Stimulated activated CD4-positive, alpha-beta T cell treated with anti-CD3 and anti-CD28 coated beads, TNF-alpha, amount 100 ng/mL, for 48 hours (primary cell): ENCODE measurements at regions not wholly inside any gene's neighbourhood (a gene's known extent, or its start where the extent isn't known, plus 50 kb on each side); places are given as distances from the start of the nearest gene placed in this dataset.

Experiments
- DNase-seq, 3 donors: peaks; one replicate each; pipeline ENCODE4 v3.0.0-alpha.2; 2020; ENCODE audit warnings: low read depth in 3 of 3

- DNase-seq, result no peak
Measured at GRCh38 chr2:237150186-237150585, 64.5 kb downstream of the COPS8 start.

GRCh38 chr2:237150831-237151375, 65.2 kb downstream of the COPS8 start:
- no peak for DNase-seq

- DNase-seq, result no peak
Measured at GRCh38 chr2:237152361-237152760, 66.7 kb downstream of the COPS8 start.

GRCh38 chr2:237153181-237153580, 67.5 kb downstream of the COPS8 start:
- DNase-seq, result no peak

- DNase-seq, result peak in 2 of 3 donors; percentile 45 to 49
Measured at GRCh38 chr2:237154082-237154638, 68.5 kb downstream of the COPS8 start.

GRCh38 chr2:237154884-237155851, 69.5 kb downstream of the COPS8 start:
- DNase-seq, result peak in 1 of 3 donors; percentile 45

GRCh38 chr2:237156031-237156856, 70.6 kb downstream of the COPS8 start:
- DNase-seq, result peak; percentile 39 to 58 (median 52)

- DNase-seq, result no peak
Measured at GRCh38 chr2:237156857-237157779, 71.4 kb downstream of the COPS8 start.

- DNase-seq, result no peak
Measured at GRCh38 chr2:237157780-237158102, 72.1 kb downstream of the COPS8 start.

GRCh38 chr2:237158194-237158593, 72.5 kb downstream of the COPS8 start:
- DNase-seq, result no peak

GRCh38 chr2:237159006-237159911, 73.6 kb downstream of the COPS8 start:
- no peak for DNase-seq

- DNase-seq, result no peak
Measured at GRCh38 chr2:237160271-237160919, 74.7 kb downstream of the COPS8 start.

- DNase-seq, result no peak
Measured at GRCh38 chr2:237161189-237161588, 75.5 kb downstream of the COPS8 start.

- DNase-seq, result no peak
Measured at GRCh38 chr2:237162959-237163358, 77.3 kb downstream of the COPS8 start.

GRCh38 chr2:237164474-237165042, 78.9 kb downstream of the COPS8 start:
- no peak for DNase-seq

- DNase-seq, result no peak
Measured at GRCh38 chr2:237165405-237166276, 80.0 kb downstream of the COPS8 start.

- no peak for DNase-seq
Measured at GRCh38 chr2:237167038-237167437, 81.3 kb downstream of the COPS8 start.

GRCh38 chr2:237167934-237168333, 82.2 kb downstream of the COPS8 start:
- DNase-seq, result no peak
